CD4-positive, alpha-beta T cell (primary cell): ENCODE measurements at regions not wholly inside any gene's neighbourhood (a gene's known extent, or its start where the extent isn't known, plus 50 kb on each side); places are given as distances from the start of the nearest gene placed in this dataset.

Experiments
- ATAC-seq: fragments of 200-7000 bp; cut with Tn5 transposase; one replicate; pipeline ENCODE4 v1.10.0; 2022; ENCODE audit warnings: mild to moderate bottlenecking; ENCODE audit not compliant: poor library complexity
- CTCF ChIA-PET: fragments of 350-600 bp; sonication (Branson Sonifier 250); formaldehyde crosslinking; loops from one replicate; lab custom pipeline; 2021; ENCODE audit warnings: antibody characterized with exemption, inconsistent platforms; lab: Charles Lee
- POLR2A ChIA-PET: fragments of 350-600 bp; sonication (Branson Sonifier 250); formaldehyde crosslinking; loops from one replicate; lab custom pipeline; 2021; ENCODE audit warnings: antibody characterized with exemption, inconsistent platforms; lab: Charles Lee
- DNase-seq, 14 experiments: peaks; one replicate each; pipeline ENCODE4 v3.0.0-alpha.2; 2013 to 2020; ENCODE audit warnings: mixed read lengths in 2 of 14
- H3K27ac ChIP-seq, 2 donors: one replicate each; pipeline versions ENCODE4 v1.5.1 to v1.7.0; 2013; ENCODE audit warnings: low read length in 2 of 2, low read depth in 1 of 2, mild to moderate bottlenecking in 1 of 2
- H3K27me3 ChIP-seq, 2 experiments: 1 replicate in 1 of 2; 2 replicates in 1 of 2; pipeline versions ENCODE4 v1.6.1 to v1.7.0; 2013; ENCODE audit warnings: low read length in 2 of 2, control low read depth in 1 of 2, mild to moderate bottlenecking in 1 of 2, moderate library complexity in 1 of 2; ENCODE audit not compliant: insufficient read depth in 2 of 2, control insufficient read depth in 1 of 2
- H3K36me3 ChIP-seq: one replicate; pipeline ENCODE4 v1.6.1; 2013; ENCODE audit warnings: low read length, control low read depth; ENCODE audit not compliant: insufficient read depth
- H3K4me1 ChIP-seq: one replicate; pipeline ENCODE4 v1.6.1; 2013; ENCODE audit warnings: low read length, control low read depth; ENCODE audit not compliant: insufficient read depth
- H3K4me3 ChIP-seq: one replicate; pipeline ENCODE4 v1.5.1; 2013; ENCODE audit warnings: mild to moderate bottlenecking, low read length, moderate library complexity
- H3K9me3 ChIP-seq, 2 experiments: 1 replicate in 1 of 2; 2 replicates in 1 of 2; pipeline versions ENCODE4 v1.6.1 to v1.7.0; 2013; ENCODE audit warnings: low read length in 2 of 2, mild to moderate bottlenecking in 2 of 2, control low read depth in 1 of 2, moderate library complexity in 1 of 2; ENCODE audit not compliant: control insufficient read depth in 1 of 2, insufficient read depth in 1 of 2
- H3K27ac Mint-ChIP-seq: one replicate; pipeline ENCODE4 v1.8.0; 2020; ENCODE audit warnings: mixed read lengths
- H3K27me3 Mint-ChIP-seq: one replicate; pipeline ENCODE4 v1.8.0; 2021; ENCODE audit warnings: mixed read lengths
- H3K36me3 Mint-ChIP-seq: one replicate; pipeline ENCODE4 v1.8.0; 2021; ENCODE audit warnings: low read depth, mixed read lengths
- H3K4me1 Mint-ChIP-seq: one replicate; pipeline ENCODE4 v1.8.0; 2021; ENCODE audit warnings: low read depth, mixed read lengths
- H3K4me3 Mint-ChIP-seq: one replicate; pipeline ENCODE4 v1.8.0; 2020; ENCODE audit warnings: mild to moderate bottlenecking, mixed read lengths
- H3K9me3 Mint-ChIP-seq: one replicate; pipeline ENCODE4 v1.8.0; 2020; ENCODE audit warnings: mixed read lengths
- intact Hi-C, 2 experiments: fragments of 100-400 bp; cut with DNase I in 1 of 2; cut with micrococcal nuclease in 1 of 2; formaldehyde crosslinking; loops; one replicate each; pipeline versions ENCODE4 v1.15.1 to v1.9.0; 2023 to 2025; cut with DNase I, micrococcal nuclease
- TF ChIP-seq, protein P1 (sequence below): fragments of 200-600 bp; IDR thresholded peaks from one replicate; pipeline ENCODE4 v1.8.0; 2022; ENCODE audit warnings: antibody characterized with exemption, mild to moderate bottlenecking

DNA sequence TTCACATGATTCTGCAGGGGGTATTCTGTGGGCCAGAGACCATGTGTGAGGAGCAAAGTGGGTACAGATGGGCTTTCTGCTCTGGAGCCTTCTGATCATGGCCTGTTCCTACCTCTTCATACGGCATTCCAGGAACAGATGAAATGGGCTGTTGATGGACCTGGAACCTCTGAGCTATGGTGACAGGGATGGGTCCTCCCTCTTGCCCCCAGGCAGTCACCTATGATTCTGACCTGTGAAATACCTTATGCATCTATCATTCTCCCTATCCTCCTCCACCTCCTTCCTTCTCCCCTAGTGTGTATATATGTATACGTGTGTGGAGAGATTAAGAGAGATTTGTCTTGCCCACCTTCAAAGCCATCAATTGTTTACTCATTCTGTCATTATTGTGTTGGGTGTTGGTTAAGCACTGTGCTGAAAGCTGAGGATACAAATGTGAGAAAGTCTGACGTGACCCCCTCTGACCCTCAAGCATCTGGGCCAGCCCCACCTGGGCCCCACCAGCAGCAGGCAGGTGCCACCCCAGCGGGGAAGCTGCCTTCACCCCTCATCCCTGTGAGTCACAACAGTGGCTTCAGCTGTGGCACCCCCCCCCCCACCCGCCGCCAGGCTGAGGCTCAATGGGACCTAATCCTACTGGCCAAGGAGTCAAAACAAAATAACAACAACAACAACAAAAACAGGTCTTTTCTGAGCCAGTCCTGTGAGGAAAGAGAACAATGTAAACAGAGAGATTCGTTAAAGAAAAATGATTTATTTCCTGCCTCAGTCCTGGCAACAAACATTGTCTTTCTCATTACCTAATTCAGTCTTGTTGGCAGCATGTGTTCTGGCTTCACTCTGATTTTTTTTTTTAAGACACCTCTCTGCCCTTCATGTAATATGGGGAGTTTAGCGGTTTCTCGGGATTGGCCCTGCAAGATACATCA is 103.8 kb upstream of the CDC42EP3 start:
- no peaks in the 10 kb centered on the region for H3K27me3 ChIP-seq

DNA sequence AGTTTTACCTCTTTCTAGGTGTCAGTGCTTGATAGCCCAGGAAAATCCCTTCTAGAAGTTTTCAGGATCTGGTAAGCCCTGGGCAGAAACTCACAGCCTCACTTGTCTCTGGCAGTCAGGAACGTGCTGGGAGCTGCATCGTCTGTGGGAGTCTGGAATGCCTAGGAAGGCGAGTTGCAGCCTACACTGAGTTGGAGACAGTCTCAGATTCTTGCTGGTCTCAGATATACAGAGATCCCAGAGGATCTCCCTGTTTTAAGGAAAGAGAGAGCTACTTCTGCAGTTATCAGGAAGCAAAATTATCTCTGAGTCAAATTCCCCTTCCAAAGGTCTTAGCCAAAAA is 104.4 kb upstream of the CDC42EP3 start:
- H3K4me1 Mint-ChIP-seq: no peaks in the 10 kb centered on the region
- Histone ChIP-seq H3K27ac (no peak overlapping the region), H3K27me3 (no peaks in the 10 kb centered on the region), H3K9me3 (peaks cover 0 to 3% of the 10 kb centered on the region in 2 experiments), H3K4me3 (no peak overlapping the region), H3K4me1 (no peaks in the 10 kb centered on the region), H3K36me3 (no peaks in the 10 kb centered on the region)
- DNase-seq: no peak
- H3K27ac Mint-ChIP-seq: no peak overlapping the region
- TF ChIP-seq, protein P1, sequence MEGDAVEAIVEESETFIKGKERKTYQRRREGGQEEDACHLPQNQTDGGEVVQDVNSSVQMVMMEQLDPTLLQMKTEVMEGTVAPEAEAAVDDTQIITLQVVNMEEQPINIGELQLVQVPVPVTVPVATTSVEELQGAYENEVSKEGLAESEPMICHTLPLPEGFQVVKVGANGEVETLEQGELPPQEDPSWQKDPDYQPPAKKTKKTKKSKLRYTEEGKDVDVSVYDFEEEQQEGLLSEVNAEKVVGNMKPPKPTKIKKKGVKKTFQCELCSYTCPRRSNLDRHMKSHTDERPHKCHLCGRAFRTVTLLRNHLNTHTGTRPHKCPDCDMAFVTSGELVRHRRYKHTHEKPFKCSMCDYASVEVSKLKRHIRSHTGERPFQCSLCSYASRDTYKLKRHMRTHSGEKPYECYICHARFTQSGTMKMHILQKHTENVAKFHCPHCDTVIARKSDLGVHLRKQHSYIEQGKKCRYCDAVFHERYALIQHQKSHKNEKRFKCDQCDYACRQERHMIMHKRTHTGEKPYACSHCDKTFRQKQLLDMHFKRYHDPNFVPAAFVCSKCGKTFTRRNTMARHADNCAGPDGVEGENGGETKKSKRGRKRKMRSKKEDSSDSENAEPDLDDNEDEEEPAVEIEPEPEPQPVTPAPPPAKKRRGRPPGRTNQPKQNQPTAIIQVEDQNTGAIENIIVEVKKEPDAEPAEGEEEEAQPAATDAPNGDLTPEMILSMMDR: no peak
- intact Hi-C loops: no loop called here
- no peak overlapping the region for H3K4me3 Mint-ChIP-seq
- no peaks in the 10 kb centered on the region for H3K27me3 Mint-ChIP-seq
- ChIA-PET CTCF (no interaction called here), POLR2A (no interaction called here)
- H3K36me3 Mint-ChIP-seq: no peaks in the 10 kb centered on the region
- no peak for ATAC-seq
- H3K9me3 Mint-ChIP-seq: peaks cover 2% of the 10 kb centered on the region

More for the DNA sequence above, 103.8 kb upstream of the CDC42EP3 start:
- Histone ChIP-seq H3K27ac (no peak overlapping the region), H3K36me3 (no peaks in the 10 kb centered on the region), H3K9me3 (peaks cover 0 to 3% of the 10 kb centered on the region in 2 experiments), H3K4me1 (no peaks in the 10 kb centered on the region), H3K4me3 (no peak overlapping the region)
- Mint-ChIP-seq H3K4me1 (no peaks in the 10 kb centered on the region), H3K36me3 (no peaks in the 10 kb centered on the region), H3K4me3 (no peak overlapping the region), H3K27me3 (no peaks in the 10 kb centered on the region), H3K27ac (no peak overlapping the region), H3K9me3 (peaks cover 2% of the 10 kb centered on the region)
- intact Hi-C loops: no loop called here
- CTCF ChIA-PET: no interaction called here
- DNase-seq: no peak
- no peak for ATAC-seq
- TF ChIP-seq, protein P1: no peak
- POLR2A ChIA-PET: no interaction called here

DNA sequence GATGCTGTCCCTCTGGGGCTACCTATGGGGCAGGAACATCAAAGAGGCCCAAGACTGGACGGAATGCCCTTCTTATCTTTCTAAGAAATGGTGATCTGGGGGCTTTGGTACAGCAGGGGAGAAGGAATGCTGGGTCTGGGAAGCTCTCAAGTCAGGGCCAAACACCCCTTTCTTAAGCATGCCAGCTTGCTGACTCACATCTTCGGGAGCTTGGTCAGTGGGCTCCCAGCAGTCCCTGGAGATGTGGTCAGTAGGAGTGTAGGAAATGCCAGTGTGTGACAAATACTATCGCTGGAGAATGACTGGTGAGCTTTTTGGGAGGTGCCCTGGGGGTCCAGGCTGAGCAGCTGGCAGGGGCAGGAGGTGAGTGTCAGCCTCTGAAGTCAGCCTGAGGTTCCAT is 105.0 kb upstream of the CDC42EP3 start:
- no peaks in the 10 kb centered on the region for H3K4me1 ChIP-seq
- peaks cover 0 to 3% of the 10 kb centered on the region in 2 experiments for H3K9me3 ChIP-seq
- no peaks in the 10 kb centered on the region for H3K36me3 Mint-ChIP-seq
- ChIA-PET POLR2A (interaction anchor here (0.6 kb wide), 1 partner anchor 795 kb away, joined by 3 read pairs; no protein-coding TSS in a partner anchor), CTCF (no interaction called here)
- no peaks in the 10 kb centered on the region for H3K27me3 Mint-ChIP-seq
- peaks cover 2% of the 10 kb centered on the region for H3K9me3 Mint-ChIP-seq
- no peak overlapping the region for H3K4me3 ChIP-seq
- no peaks in the 10 kb centered on the region for H3K27me3 ChIP-seq
- H3K27ac ChIP-seq: no peak overlapping the region
- H3K4me3 Mint-ChIP-seq: no peak overlapping the region
- H3K4me1 Mint-ChIP-seq: no peaks in the 10 kb centered on the region
- intact Hi-C loops: no loop called here
- no peak overlapping the region for H3K27ac Mint-ChIP-seq
- TF ChIP-seq, protein P1: no peak
- H3K36me3 ChIP-seq: no peaks in the 10 kb centered on the region
- ATAC-seq: no peak
- no peak for DNase-seq
